HepG2 (cell line): ENCODE measurements at regions not wholly inside any gene's neighbourhood (a gene's known extent, or its start where the extent isn't known, plus 50 kb on each side); places are given as distances from the start of the nearest gene placed in this dataset.

Experiments used
- BCL6 ChIP-seq: IDR thresholded peaks from 2 replicates; pipeline ENCODE4 v1.6.1; 2016; ENCODE audit warnings: missing genetic modification reagents, missing compliant biosample characterization
- CENPT ChIP-seq: sonication (generic); formaldehyde crosslinking; IDR thresholded peaks from 2 replicates; pipeline ENCODE4 v1.8.0; 2022; ENCODE audit warnings: low read depth, mild to moderate bottlenecking, moderate library complexity, missing genetic modification reagents
- EED ChIP-seq: sonication (generic); formaldehyde crosslinking; IDR thresholded peaks from 2 replicates; pipeline ENCODE4 v1.5.0; 2020; ENCODE audit warnings: mild to moderate bottlenecking, missing genetic modification reagents
- HDAC2 ChIP-seq: sonication (generic); formaldehyde crosslinking; IDR thresholded peaks from 2 replicates; pipeline ENCODE4 v1.4.0; 2020; ENCODE audit warnings: missing genetic modification reagents
- HES4 ChIP-seq: sonication (generic); formaldehyde crosslinking; IDR thresholded peaks from 2 replicates; pipeline ENCODE4 v1.9.0; 2021; ENCODE audit warnings: mild to moderate bottlenecking, missing genetic modification reagents, borderline replicate concordance
- IRF2 ChIP-seq: IDR thresholded peaks from 2 replicates; pipeline ENCODE4 v1.6.1; 2018; ENCODE audit warnings: missing genetic modification reagents, missing compliant biosample characterization
- RAD21 ChIP-seq: fragments of 450-650 bp; formaldehyde crosslinking; IDR thresholded peaks from 2 replicates; pipeline ENCODE4 v1.5.0; 2020; ENCODE audit warnings: mild to moderate bottlenecking
- RFX5 ChIP-seq: IDR thresholded peaks from 2 replicates; pipeline ENCODE4 v1.6.1; 2011; ENCODE audit warnings: low read depth, low read length, improper control_type of control experiment
- RXRA ChIP-seq: sonication (generic); formaldehyde crosslinking; IDR thresholded peaks from 2 replicates; pipeline ENCODE4 v1.5.1; 2020; ENCODE audit warnings: missing genetic modification reagents
- SNRNP70 ChIP-seq: fragments of 200-400 bp; formaldehyde crosslinking; IDR thresholded peaks from 2 replicates; pipeline ENCODE4 v1.6.1; 2017; ENCODE audit warnings: mild to moderate bottlenecking, low read depth, low read length, moderate library complexity
- ZBTB1 ChIP-seq: sonication (generic); formaldehyde crosslinking; IDR thresholded peaks from 2 replicates; pipeline ENCODE4 v1.4.0; 2020; ENCODE audit warnings: missing genetic modification reagents, borderline replicate concordance
- ZMYM4 ChIP-seq: sonication (generic); formaldehyde crosslinking; IDR thresholded peaks from 2 replicates; pipeline ENCODE4 v1.8.1; 2023; ENCODE audit warnings: mild to moderate bottlenecking, missing genetic modification reagents
- ZNF124 ChIP-seq: sonication (generic); formaldehyde crosslinking; IDR thresholded peaks from 2 replicates; pipeline ENCODE4 v1.4.0; 2020; ENCODE audit warnings: missing genetic modification reagents
- ZNF207 ChIP-seq: fragments of 450-650 bp; IDR thresholded peaks from 2 replicates; pipeline ENCODE4 v1.6.1; 2016; ENCODE audit warnings: antibody characterized with exemption, borderline replicate concordance
- ZNF253 ChIP-seq: sonication (generic); formaldehyde crosslinking; IDR thresholded peaks from 2 replicates; pipeline ENCODE4 v1.8.0; 2022; ENCODE audit warnings: mild to moderate bottlenecking, missing genetic modification reagents, borderline replicate concordance
- ZNF326 ChIP-seq: sonication (generic); formaldehyde crosslinking; IDR thresholded peaks from 2 replicates; pipeline ENCODE4 v1.4.0; 2020; ENCODE audit warnings: missing genetic modification reagents, borderline replicate concordance
- ZNF331 ChIP-seq: sonication (generic); formaldehyde crosslinking; IDR thresholded peaks from 2 replicates; pipeline ENCODE4 v1.4.0; 2020; ENCODE audit warnings: missing genetic modification reagents
- ZNF350 ChIP-seq: sonication (generic); formaldehyde crosslinking; IDR thresholded peaks from 2 replicates; pipeline ENCODE4 v1.4.0; 2020; ENCODE audit warnings: mild to moderate bottlenecking, low read depth, missing genetic modification reagents, borderline replicate concordance
- ZNF7 ChIP-seq: IDR thresholded peaks from 2 replicates; pipeline ENCODE4 v1.6.1; 2016; ENCODE audit warnings: missing biosample characterization, missing genetic modification reagents
- TF ChIP-seq, protein P1 (sequence below): sonication (generic); formaldehyde crosslinking; IDR thresholded peaks from 2 replicates; pipeline ENCODE4 v1.9.0; 2021; ENCODE audit warnings: missing genetic modification reagents, borderline replicate concordance
- TF ChIP-seq, protein P2 (sequence below): sonication (generic); formaldehyde crosslinking; IDR thresholded peaks from 2 replicates; pipeline ENCODE4 v1.4.0; 2020; ENCODE audit warnings: missing genetic modification reagents, borderline replicate concordance
- TF ChIP-seq, protein P3 (sequence below): sonication (generic); formaldehyde crosslinking; IDR thresholded peaks from 2 replicates; pipeline ENCODE4 v1.4.0; 2020; ENCODE audit warnings: missing genetic modification reagents, mild to moderate bottlenecking, borderline replicate concordance
- TF ChIP-seq, protein P4 (sequence below): IDR thresholded peaks from 2 replicates; pipeline ENCODE4 v1.6.1; 2016; ENCODE audit warnings: mild to moderate bottlenecking

DNA sequence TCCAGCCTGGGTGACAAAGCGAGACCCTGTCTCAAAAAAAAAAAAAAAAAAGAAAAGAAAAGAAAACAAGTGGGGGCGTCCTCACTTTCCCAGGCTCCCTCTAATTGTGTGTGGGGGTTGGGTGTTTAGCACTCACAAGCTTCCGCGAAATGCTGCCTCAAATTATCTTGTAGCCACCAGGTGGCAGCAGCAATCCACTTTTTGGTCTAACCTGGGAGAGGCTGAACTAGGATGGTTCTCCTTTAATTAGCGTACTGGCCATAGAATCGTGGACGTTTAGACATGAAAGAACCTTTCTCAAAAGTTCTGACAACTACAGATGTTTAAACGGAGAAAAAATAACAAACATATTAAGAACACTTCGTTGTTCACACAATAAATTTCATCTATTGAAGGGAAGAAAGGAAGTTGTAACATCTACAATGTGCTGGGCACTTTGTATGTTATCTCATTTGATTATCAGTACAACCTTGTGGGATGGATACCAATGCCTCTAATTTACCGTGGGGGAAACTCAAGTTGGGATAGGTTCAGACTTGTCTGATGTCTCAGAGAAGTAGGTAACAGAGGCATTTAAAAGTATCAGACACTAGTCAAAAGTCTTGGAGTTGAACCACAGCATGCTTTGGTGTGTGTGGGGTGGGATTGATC, 122.7 kb upstream of the NABP1 start (continued):
- no peak for TF ChIP-seq IRF2 (CRISPR knock-in tag)
- TF ChIP-seq RFX5, result no peak
- TF ChIP-seq ZNF326, result no peak
- no peak for TF ChIP-seq BCL6 (CRISPR knock-in tag)
- TF ChIP-seq CENPT, result no peak
- peak; percentile 29; the same call in 1 of the 2 replicates for TF ChIP-seq ZNF331 (CRISPR knock-in tag)
- 0 out of 2 replicates have a peak, but pooled peaks have one; percentile 57 for TF ChIP-seq ZNF124
- TF ChIP-seq, protein P1, sequence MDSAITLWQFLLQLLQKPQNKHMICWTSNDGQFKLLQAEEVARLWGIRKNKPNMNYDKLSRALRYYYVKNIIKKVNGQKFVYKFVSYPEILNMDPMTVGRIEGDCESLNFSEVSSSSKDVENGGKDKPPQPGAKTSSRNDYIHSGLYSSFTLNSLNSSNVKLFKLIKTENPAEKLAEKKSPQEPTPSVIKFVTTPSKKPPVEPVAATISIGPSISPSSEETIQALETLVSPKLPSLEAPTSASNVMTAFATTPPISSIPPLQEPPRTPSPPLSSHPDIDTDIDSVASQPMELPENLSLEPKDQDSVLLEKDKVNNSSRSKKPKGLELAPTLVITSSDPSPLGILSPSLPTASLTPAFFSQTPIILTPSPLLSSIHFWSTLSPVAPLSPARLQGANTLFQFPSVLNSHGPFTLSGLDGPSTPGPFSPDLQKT, result no peak
- no peak for TF ChIP-seq ZBTB1 (CRISPR knock-in tag)
- TF ChIP-seq HES4 (CRISPR knock-in tag), result no peak
- 0 out of 2 replicates have a peak, but pooled peaks have one; percentile 20 for TF ChIP-seq ZMYM4 (CRISPR knock-in tag)
- TF ChIP-seq HDAC2 (CRISPR knock-in tag), result no peak
- TF ChIP-seq, protein P2, sequence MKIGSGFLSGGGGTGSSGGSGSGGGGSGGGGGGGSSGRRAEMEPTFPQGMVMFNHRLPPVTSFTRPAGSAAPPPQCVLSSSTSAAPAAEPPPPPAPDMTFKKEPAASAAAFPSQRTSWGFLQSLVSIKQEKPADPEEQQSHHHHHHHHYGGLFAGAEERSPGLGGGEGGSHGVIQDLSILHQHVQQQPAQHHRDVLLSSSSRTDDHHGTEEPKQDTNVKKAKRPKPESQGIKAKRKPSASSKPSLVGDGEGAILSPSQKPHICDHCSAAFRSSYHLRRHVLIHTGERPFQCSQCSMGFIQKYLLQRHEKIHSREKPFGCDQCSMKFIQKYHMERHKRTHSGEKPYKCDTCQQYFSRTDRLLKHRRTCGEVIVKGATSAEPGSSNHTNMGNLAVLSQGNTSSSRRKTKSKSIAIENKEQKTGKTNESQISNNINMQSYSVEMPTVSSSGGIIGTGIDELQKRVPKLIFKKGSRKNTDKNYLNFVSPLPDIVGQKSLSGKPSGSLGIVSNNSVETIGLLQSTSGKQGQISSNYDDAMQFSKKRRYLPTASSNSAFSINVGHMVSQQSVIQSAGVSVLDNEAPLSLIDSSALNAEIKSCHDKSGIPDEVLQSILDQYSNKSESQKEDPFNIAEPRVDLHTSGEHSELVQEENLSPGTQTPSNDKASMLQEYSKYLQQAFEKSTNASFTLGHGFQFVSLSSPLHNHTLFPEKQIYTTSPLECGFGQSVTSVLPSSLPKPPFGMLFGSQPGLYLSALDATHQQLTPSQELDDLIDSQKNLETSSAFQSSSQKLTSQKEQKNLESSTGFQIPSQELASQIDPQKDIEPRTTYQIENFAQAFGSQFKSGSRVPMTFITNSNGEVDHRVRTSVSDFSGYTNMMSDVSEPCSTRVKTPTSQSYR, result peak; percentile 84
- TF ChIP-seq SNRNP70, result no peak
- TF ChIP-seq ZNF253 (CRISPR knock-in tag), result no peak
- no peak for TF ChIP-seq ZNF7 (CRISPR knock-in tag)
- TF ChIP-seq, protein P3, sequence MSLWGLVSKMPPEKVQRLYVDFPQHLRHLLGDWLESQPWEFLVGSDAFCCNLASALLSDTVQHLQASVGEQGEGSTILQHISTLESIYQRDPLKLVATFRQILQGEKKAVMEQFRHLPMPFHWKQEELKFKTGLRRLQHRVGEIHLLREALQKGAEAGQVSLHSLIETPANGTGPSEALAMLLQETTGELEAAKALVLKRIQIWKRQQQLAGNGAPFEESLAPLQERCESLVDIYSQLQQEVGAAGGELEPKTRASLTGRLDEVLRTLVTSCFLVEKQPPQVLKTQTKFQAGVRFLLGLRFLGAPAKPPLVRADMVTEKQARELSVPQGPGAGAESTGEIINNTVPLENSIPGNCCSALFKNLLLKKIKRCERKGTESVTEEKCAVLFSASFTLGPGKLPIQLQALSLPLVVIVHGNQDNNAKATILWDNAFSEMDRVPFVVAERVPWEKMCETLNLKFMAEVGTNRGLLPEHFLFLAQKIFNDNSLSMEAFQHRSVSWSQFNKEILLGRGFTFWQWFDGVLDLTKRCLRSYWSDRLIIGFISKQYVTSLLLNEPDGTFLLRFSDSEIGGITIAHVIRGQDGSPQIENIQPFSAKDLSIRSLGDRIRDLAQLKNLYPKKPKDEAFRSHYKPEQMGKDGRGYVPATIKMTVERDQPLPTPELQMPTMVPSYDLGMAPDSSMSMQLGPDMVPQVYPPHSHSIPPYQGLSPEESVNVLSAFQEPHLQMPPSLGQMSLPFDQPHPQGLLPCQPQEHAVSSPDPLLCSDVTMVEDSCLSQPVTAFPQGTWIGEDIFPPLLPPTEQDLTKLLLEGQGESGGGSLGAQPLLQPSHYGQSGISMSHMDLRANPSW (CRISPR knock-in tag), result no peak
- TF ChIP-seq RXRA (CRISPR knock-in tag), result no peak
- TF ChIP-seq EED (CRISPR knock-in tag), result no peak
- TF ChIP-seq ZNF350 (CRISPR knock-in tag), result no peak
- TF ChIP-seq ZNF207, result no peak
- TF ChIP-seq, protein P4, sequence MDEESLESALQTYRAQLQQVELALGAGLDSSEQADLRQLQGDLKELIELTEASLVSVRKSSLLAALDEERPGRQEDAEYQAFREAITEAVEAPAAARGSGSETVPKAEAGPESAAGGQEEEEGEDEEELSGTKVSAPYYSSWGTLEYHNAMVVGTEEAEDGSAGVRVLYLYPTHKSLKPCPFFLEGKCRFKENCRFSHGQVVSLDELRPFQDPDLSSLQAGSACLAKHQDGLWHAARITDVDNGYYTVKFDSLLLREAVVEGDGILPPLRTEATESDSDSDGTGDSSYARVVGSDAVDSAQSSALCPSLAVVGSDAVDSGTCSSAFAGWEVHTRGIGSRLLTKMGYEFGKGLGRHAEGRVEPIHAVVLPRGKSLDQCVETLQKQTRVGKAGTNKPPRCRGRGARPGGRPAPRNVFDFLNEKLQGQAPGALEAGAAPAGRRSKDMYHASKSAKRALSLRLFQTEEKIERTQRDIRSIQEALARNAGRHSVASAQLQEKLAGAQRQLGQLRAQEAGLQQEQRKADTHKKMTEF (CRISPR knock-in tag), result 0 out of 2 replicates have a peak, but pooled peaks have one; percentile 15
- peak; percentile 79 for TF ChIP-seq RAD21
